ENCODE measurements at regions not wholly inside any gene's neighbourhood (a gene's known extent, or its start where the extent isn't known, plus 50 kb on each side); places are given as distances from the start of the nearest gene placed in this dataset.

DNA sequence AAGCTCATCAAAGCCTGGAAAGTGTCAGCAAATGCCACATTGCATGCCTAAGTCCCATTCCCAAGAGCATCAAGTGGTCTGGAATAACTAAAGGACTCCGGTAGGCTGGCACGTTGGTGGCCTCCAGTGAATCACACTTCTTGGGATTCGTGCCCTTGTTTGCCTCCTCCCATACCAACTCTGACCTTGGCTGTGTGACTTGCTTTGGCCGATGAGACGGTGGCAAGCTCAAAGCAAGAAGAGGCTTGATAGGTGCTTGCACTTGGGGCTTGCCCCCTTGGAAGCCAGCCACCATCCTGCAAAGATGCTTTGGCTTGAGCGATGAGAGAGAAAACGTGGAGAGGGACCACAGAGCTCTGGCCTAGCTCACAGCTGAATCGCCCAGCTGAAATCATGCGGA is 313.1 kb upstream of the ZFHX3 start:
- TF ChIP-seq, protein P1, sequence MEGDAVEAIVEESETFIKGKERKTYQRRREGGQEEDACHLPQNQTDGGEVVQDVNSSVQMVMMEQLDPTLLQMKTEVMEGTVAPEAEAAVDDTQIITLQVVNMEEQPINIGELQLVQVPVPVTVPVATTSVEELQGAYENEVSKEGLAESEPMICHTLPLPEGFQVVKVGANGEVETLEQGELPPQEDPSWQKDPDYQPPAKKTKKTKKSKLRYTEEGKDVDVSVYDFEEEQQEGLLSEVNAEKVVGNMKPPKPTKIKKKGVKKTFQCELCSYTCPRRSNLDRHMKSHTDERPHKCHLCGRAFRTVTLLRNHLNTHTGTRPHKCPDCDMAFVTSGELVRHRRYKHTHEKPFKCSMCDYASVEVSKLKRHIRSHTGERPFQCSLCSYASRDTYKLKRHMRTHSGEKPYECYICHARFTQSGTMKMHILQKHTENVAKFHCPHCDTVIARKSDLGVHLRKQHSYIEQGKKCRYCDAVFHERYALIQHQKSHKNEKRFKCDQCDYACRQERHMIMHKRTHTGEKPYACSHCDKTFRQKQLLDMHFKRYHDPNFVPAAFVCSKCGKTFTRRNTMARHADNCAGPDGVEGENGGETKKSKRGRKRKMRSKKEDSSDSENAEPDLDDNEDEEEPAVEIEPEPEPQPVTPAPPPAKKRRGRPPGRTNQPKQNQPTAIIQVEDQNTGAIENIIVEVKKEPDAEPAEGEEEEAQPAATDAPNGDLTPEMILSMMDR (conservative IDR thresholded peaks at IDR 0.05; ENCODE audit: low read depth in 2 of 2) = no peak
- no peak for TF ChIP-seq POLR2AphosphoS5 (IDR thresholded peaks at IDR 0.05; ENCODE audit: low read depth)
- TF ChIP-seq EZH2 (IDR thresholded peaks at IDR 0.05; ENCODE audit: low read depth, unreplicated experiment) = no peak
- no peak for TF ChIP-seq REST (IDR thresholded peaks at IDR 0.05; ENCODE audit: unreplicated experiment)
- TF ChIP-seq, protein P2, sequence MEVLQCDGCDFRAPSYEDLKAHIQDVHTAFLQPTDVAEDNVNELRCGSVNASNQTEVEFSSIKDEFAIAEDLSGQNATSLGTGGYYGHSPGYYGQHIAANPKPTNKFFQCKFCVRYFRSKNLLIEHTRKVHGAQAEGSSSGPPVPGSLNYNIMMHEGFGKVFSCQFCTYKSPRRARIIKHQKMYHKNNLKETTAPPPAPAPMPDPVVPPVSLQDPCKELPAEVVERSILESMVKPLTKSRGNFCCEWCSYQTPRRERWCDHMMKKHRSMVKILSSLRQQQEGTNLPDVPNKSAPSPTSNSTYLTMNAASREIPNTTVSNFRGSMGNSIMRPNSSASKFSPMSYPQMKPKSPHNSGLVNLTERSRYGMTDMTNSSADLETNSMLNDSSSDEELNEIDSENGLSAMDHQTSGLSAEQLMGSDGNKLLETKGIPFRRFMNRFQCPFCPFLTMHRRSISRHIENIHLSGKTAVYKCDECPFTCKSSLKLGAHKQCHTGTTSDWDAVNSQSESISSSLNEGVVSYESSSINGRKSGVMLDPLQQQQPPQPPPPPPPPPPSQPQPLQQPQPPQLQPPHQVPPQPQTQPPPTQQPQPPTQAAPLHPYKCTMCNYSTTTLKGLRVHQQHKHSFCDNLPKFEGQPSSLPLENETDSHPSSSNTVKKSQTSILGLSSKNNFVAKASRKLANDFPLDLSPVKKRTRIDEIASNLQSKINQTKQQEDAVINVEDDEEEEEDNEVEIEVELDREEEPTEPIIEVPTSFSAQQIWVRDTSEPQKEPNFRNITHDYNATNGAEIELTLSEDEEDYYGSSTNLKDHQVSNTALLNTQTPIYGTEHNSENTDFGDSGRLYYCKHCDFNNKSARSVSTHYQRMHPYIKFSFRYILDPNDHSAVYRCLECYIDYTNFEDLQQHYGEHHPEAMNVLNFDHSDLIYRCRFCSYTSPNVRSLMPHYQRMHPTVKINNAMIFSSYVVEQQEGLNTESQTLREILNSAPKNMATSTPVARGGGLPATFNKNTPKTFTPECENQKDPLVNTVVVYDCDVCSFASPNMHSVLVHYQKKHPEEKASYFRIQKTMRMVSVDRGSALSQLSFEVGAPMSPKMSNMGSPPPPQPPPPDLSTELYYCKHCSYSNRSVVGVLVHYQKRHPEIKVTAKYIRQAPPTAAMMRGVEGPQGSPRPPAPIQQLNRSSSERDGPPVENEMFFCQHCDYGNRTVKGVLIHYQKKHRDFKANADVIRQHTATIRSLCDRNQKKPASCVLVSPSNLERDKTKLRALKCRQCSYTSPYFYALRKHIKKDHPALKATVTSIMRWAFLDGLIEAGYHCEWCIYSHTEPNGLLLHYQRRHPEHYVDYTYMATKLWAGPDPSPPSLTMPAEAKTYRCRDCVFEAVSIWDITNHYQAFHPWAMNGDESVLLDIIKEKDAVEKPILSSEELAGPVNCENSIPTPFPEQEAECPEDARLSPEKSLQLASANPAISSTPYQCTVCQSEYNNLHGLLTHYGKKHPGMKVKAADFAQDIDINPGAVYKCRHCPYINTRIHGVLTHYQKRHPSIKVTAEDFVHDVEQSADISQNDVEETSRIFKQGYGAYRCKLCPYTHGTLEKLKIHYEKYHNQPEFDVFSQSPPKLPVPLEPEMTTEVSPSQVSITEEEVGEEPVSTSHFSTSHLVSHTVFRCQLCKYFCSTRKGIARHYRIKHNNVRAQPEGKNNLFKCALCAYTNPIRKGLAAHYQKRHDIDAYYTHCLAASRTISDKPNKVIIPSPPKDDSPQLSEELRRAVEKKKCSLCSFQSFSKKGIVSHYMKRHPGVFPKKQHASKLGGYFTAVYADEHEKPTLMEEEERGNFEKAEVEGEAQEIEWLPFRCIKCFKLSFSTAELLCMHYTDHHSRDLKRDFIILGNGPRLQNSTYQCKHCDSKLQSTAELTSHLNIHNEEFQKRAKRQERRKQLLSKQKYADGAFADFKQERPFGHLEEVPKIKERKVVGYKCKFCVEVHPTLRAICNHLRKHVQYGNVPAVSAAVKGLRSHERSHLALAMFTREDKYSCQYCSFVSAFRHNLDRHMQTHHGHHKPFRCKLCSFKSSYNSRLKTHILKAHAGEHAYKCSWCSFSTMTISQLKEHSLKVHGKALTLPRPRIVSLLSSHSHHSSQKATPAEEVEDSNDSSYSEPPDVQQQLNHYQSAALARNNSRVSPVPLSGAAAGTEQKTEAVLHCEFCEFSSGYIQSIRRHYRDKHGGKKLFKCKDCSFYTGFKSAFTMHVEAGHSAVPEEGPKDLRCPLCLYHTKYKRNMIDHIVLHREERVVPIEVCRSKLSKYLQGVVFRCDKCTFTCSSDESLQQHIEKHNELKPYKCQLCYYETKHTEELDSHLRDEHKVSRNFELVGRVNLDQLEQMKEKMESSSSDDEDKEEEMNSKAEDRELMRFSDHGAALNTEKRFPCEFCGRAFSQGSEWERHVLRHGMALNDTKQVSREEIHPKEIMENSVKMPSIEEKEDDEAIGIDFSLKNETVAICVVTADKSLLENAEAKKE (CRISPR knock-in tag; IDR thresholded peaks at IDR 0.05) = no peak
- no peak for TF ChIP-seq STAT1 (IDR thresholded peaks at IDR 0.05; ENCODE audit: unreplicated experiment)
- no peak for TF ChIP-seq JUNB (IDR thresholded peaks at IDR 0.05; ENCODE audit: unreplicated experiment)
- TF ChIP-seq, protein P3, sequence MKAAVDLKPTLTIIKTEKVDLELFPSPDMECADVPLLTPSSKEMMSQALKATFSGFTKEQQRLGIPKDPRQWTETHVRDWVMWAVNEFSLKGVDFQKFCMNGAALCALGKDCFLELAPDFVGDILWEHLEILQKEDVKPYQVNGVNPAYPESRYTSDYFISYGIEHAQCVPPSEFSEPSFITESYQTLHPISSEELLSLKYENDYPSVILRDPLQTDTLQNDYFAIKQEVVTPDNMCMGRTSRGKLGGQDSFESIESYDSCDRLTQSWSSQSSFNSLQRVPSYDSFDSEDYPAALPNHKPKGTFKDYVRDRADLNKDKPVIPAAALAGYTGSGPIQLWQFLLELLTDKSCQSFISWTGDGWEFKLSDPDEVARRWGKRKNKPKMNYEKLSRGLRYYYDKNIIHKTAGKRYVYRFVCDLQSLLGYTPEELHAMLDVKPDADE (IDR thresholded peaks at IDR 0.05) = no peak
- no peak for TF ChIP-seq EZH2phosphoT487 (IDR thresholded peaks at IDR 0.05; ENCODE audit: unreplicated experiment)
